Upper lobe of left lung (tissue), 6 donors: ENCODE measurements at regions not wholly inside any gene's neighbourhood (a gene's known extent, or its start where the extent isn't known, plus 50 kb on each side); places are given as distances from the start of the nearest gene placed in this dataset.

Source experiments
- ATAC-seq, 2 donors: fragments of 200-7000 bp; cut with Tn5 transposase; one replicate each; pipeline ENCODE4 v1.9.1; 2022; ENCODE audit warnings: mild to moderate bottlenecking in 2 of 2, moderate library complexity in 2 of 2; ENCODE audit not compliant: low FRiP score in 2 of 2
- DNase-seq, 2 donors: peaks; one replicate each; pipeline ENCODE4 v3.0.0-alpha.2; 2019 to 2020
- H3K27ac ChIP-seq, 4 donors: fragments of 200-600 bp; sonication (generic); one replicate each; pipeline ENCODE4 v1.5.1; 2016 to 2019
- H3K27me3 ChIP-seq, 4 donors: fragments of 200-600 bp; sonication (generic); one replicate each; pipeline ENCODE4 v1.5.1; 2017 to 2019
- H3K36me3 ChIP-seq, 4 donors: fragments of 200-600 bp; sonication (generic); one replicate each; pipeline ENCODE4 v1.5.1; 2016 to 2019
- H3K4me1 ChIP-seq, 4 donors: fragments of 200-600 bp; sonication (generic); one replicate each; pipeline ENCODE4 v1.5.1; 2018 to 2019
- H3K4me3 ChIP-seq, 4 donors: fragments of 200-600 bp; sonication (generic); one replicate each; pipeline ENCODE4 v1.5.1; 2017 to 2019; ENCODE audit warnings: mild to moderate bottlenecking in 2 of 4, moderate library complexity in 1 of 4
- H3K9me3 ChIP-seq, 4 donors: fragments of 200-600 bp; sonication (generic); one replicate each; pipeline ENCODE4 v1.5.1; 2018 to 2019
- EP300 ChIP-seq, 4 donors: sonication (generic); formaldehyde crosslinking; IDR thresholded peaks; one replicate each; pipeline ENCODE4 v1.5.1; 2017; ENCODE audit warnings: antibody characterized with exemption in 4 of 4, control low read depth in 2 of 4
- POLR2A ChIP-seq, 4 donors: fragments of 450-650 bp; IDR thresholded peaks; one replicate each; pipeline ENCODE4 v1.5.1; 2016 to 2017; ENCODE audit warnings: antibody characterized with exemption in 4 of 4, mild to moderate bottlenecking in 2 of 4
- POLR2AphosphoS5 ChIP-seq, 2 donors: sonication (generic); formaldehyde crosslinking; IDR thresholded peaks; one replicate each; pipeline ENCODE4 v1.5.1; 2017; ENCODE audit warnings: antibody characterized with exemption in 2 of 2
- WGBS, 2 donors: methylation state at CpG; one replicate each; pipeline ENCODE4 v1.1.5; 2017 to 2018; 5-methylcytosine and 5-hydroxymethylcytosine counted together
- TF ChIP-seq, protein P1 (sequence below), 6 experiments: fragments of 450-650 bp in 4 of 6; fragments of 200-600 bp in 2 of 6; sonication (generic) in 2 of 6; IDR thresholded peaks; one replicate each; pipeline ENCODE4 v1.5.1; 2016 to 2019; ENCODE audit warnings: antibody characterized with exemption in 6 of 6
- donor health status: DM: no; HTN: no; CAD: no; lungs with moderate emphysema.
- donor health status: DM: no; HTN: yes; CAD: no; lungs with severe emphysema.

DNA sequence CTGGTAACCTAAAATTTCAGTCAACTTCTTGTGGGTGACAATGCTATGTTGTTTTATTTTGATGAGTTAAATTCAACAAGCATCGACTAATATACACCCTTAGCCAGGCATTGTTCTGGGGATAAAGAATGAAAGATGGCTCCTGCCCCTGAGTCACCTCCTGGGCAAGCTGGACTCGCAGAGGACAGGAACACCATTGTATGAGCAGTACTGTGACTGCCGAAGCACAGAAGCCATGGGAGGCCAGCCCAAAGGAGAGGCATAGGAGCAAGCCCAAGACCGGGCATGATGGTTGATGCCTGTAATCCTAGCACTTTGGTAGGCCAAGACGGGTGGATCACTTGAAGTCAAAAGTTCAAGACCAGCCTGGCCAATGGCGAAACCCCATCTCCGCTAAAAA lies 555.2 kb downstream of the OMA1 start:
- TF ChIP-seq EP300 (IDR thresholded peaks at IDR 0.05), result no peak
- no peak for TF ChIP-seq POLR2AphosphoS5 (IDR thresholded peaks at IDR 0.05)
- no peak for TF ChIP-seq POLR2A (IDR thresholded peaks at IDR 0.05)
- TF ChIP-seq, protein P1, sequence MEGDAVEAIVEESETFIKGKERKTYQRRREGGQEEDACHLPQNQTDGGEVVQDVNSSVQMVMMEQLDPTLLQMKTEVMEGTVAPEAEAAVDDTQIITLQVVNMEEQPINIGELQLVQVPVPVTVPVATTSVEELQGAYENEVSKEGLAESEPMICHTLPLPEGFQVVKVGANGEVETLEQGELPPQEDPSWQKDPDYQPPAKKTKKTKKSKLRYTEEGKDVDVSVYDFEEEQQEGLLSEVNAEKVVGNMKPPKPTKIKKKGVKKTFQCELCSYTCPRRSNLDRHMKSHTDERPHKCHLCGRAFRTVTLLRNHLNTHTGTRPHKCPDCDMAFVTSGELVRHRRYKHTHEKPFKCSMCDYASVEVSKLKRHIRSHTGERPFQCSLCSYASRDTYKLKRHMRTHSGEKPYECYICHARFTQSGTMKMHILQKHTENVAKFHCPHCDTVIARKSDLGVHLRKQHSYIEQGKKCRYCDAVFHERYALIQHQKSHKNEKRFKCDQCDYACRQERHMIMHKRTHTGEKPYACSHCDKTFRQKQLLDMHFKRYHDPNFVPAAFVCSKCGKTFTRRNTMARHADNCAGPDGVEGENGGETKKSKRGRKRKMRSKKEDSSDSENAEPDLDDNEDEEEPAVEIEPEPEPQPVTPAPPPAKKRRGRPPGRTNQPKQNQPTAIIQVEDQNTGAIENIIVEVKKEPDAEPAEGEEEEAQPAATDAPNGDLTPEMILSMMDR (IDR thresholded peaks at IDR 0.05), result no peak
- H3K9me3 ChIP-seq, result no peaks in the 10 kb centered on the region
- ATAC-seq (no peak), DNase-seq (no peak)
- WGBS, 2 donors, result 88 to 93% methylated on average over 6 to 7 of the region's 7 CpGs
- no peaks in the 10 kb centered on the region for H3K4me1 ChIP-seq
- H3K36me3 ChIP-seq, result no peaks in the 10 kb centered on the region
- H3K4me3 ChIP-seq, result no peak overlapping the region
- H3K27ac ChIP-seq, result no peak overlapping the region
- H3K27me3 ChIP-seq, result no peaks in the 10 kb centered on the region

DNA sequence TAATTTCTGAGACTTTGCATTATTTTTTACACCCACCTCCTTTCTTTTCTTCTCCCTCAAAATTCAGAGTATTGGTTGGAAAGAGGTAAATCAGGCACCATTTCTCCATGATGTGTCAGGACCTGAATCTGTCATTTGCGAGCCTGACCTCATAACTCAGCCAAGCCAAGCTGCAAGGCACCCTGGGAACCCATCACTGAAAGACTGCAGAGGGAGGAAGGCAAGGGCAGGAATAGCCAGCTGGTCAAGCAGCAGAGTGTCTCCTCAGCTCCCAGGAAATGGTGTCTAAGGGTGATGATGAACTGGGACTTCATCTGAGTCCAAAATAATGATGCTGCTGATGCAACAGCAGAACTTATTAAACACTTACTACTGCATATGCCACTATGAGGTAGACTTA lies 556.6 kb downstream of the OMA1 start:
- 76 to 82% methylated on average over 1 of the region's 1 CpG for WGBS, 2 donors
- DNase-seq, result no peak

DNA sequence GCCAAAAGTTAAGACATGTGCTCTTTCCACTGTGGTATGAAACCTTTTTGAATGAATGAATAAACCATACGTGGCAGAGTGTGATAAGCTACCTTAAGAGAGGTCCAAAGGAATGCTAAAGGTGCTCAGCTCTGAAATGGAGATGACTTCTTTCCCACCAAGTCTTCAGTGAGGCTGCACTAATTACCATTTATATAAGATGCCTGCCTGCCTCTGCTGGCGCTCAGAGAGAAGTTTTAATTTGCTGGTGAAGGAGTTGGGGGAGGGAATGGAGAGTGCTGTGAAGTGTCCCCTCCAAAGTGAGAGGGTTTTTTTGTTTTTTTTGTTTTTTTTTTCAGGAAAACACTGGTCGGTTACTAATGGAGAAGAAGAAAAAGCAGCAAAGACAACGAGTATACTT lies 559.0 kb downstream of the OMA1 start:
- H3K27ac ChIP-seq, result no peak overlapping the region
- H3K27me3 ChIP-seq, result no peaks in the 10 kb centered on the region
- H3K4me3 ChIP-seq, result no peak overlapping the region
- WGBS, 2 donors, result 55 to 62% methylated on average over 4 of the region's 4 CpGs
- no peaks in the 10 kb centered on the region for H3K4me1 ChIP-seq
- DNase-seq, result no peak
- H3K9me3 ChIP-seq, result no peaks in the 10 kb centered on the region
- no peaks in the 10 kb centered on the region for H3K36me3 ChIP-seq
- no peak for ATAC-seq
- no peak for TF ChIP-seq EP300 (IDR thresholded peaks at IDR 0.05)
- no peak for TF ChIP-seq POLR2AphosphoS5 (IDR thresholded peaks at IDR 0.05)
- TF ChIP-seq, protein P1 (IDR thresholded peaks at IDR 0.05), result no peak
- TF ChIP-seq POLR2A (IDR thresholded peaks at IDR 0.05), result no peak

More for the DNA sequence above, 556.6 kb downstream of the OMA1 start:
- Histone ChIP-seq H3K4me1 (no peaks in the 10 kb centered on the region), H3K4me3 (no peak overlapping the region), H3K27ac (no peak overlapping the region), H3K36me3 (no peaks in the 10 kb centered on the region), H3K9me3 (no peaks in the 10 kb centered on the region), H3K27me3 (no peaks in the 10 kb centered on the region)
- TF ChIP-seq, protein P1 (IDR thresholded peaks at IDR 0.05), result no peak
- TF ChIP-seq POLR2AphosphoS5 (IDR thresholded peaks at IDR 0.05) (no peak), POLR2A (IDR thresholded peaks at IDR 0.05) (no peak), EP300 (IDR thresholded peaks at IDR 0.05) (no peak)
- ATAC-seq, result no peak

DNA sequence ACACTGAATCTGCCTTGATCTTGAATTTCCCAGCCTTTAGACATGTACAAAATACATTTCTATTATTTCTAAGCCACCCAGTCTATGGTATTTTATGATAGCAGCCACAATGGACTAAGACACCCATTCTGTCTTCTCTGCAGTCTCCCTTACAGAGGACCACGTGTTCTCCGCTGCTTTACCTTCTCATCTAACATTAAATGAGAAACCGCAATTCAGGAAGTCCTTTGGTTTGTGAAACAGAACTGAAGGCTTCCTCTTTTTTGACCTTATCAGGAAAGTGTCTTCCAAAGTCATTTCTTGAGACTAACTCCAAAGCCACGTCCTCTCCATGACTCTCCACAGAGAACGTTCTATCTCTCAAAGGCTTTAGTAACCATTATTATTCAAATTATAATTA lies 560.1 kb downstream of the OMA1 start:
- Histone ChIP-seq H3K27ac (no peak overlapping the region), H3K36me3 (no peaks in the 10 kb centered on the region), H3K9me3 (no peaks in the 10 kb centered on the region), H3K4me3 (no peak overlapping the region), H3K27me3 (no peaks in the 10 kb centered on the region), H3K4me1 (no peaks in the 10 kb centered on the region)
- TF ChIP-seq, protein P1 (IDR thresholded peaks at IDR 0.05), result no peak
- TF ChIP-seq POLR2A (IDR thresholded peaks at IDR 0.05), result no peak
- TF ChIP-seq EP300 (IDR thresholded peaks at IDR 0.05), result no peak
- TF ChIP-seq POLR2AphosphoS5 (IDR thresholded peaks at IDR 0.05), result no peak
- DNase-seq (no peak), ATAC-seq (no peak)
- 38 to 45% methylated on average over 5 of the region's 5 CpGs for WGBS, 2 donors

DNA sequence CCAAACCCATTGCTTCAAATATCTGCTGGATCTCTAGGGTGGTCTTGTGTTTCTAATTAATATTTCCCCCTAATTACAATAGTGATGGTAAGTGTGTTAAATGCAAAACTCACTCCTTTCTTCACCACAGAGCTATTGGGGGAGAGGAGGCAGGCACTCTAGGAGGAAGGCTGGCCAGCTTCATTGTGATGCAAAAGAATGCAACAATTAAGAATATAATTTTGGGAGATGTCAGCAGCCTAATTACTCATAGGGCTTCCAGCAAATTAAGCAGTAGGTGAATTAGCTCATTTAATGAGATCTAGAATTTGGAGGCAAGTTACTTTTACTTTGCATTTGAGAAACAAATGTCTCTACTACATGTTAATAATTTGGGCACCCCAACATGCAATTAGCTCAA lies 560.4 kb upstream of the DAB1 start:
- no peaks in the 10 kb centered on the region for H3K36me3 ChIP-seq
- DNase-seq (no peak), ATAC-seq (no peak)
- H3K4me3 ChIP-seq, result no peak overlapping the region
- no peak for TF ChIP-seq POLR2A (IDR thresholded peaks at IDR 0.05)
- TF ChIP-seq EP300 (IDR thresholded peaks at IDR 0.05), result no peak
- TF ChIP-seq POLR2AphosphoS5 (IDR thresholded peaks at IDR 0.05), result no peak
- TF ChIP-seq, protein P1 (IDR thresholded peaks at IDR 0.05), result no peak
- no peak overlapping the region for H3K27ac ChIP-seq
- H3K27me3 ChIP-seq, result no peaks in the 10 kb centered on the region
- H3K9me3 ChIP-seq, result no peaks in the 10 kb centered on the region
- no peaks in the 10 kb centered on the region for H3K4me1 ChIP-seq
